Osteoblast (primary cell): ENCODE measurements at regions not wholly inside any gene's neighbourhood (a gene's known extent, or its start where the extent isn't known, plus 50 kb on each side); places are given as distances from the start of the nearest gene placed in this dataset.

Experiments used
- DNase-seq: peaks from one replicate; pipeline ENCODE4 v3.0.0; 2011; ENCODE audit warnings: low spot score, mixed read lengths; ENCODE audit not compliant: insufficient read length; ENCODE audit errors: missing footprints
- H2AFZ ChIP-seq: 2 replicates; pipeline ENCODE4 v1.6.0; 2011; ENCODE audit warnings: mild to moderate bottlenecking, low read length
- H3K27ac ChIP-seq: 2 replicates; pipeline ENCODE4 v1.5.1; 2011; ENCODE audit warnings: mild to moderate bottlenecking, low read depth, low read length, moderate library complexity
- H3K27me3 ChIP-seq: 2 replicates; pipeline ENCODE4 v1.6.0; 2012; ENCODE audit warnings: mild to moderate bottlenecking, control low read depth, inconsistent platforms, low read length, moderate library complexity; ENCODE audit not compliant: insufficient read depth
- H3K36me3 ChIP-seq: 2 replicates; pipeline ENCODE4 v1.5.1; 2011; ENCODE audit warnings: mild to moderate bottlenecking, low read length, control low read depth, moderate library complexity; ENCODE audit not compliant: insufficient read depth
- H3K4me1 ChIP-seq: 2 replicates; pipeline ENCODE4 v1.5.1; 2011; ENCODE audit warnings: mild to moderate bottlenecking, low read length, control low read depth, moderate library complexity; ENCODE audit not compliant: insufficient read depth
- H3K4me2 ChIP-seq: 2 replicates; pipeline ENCODE4 v1.6.0; 2011; ENCODE audit warnings: mild to moderate bottlenecking, low read length; ENCODE audit not compliant: insufficient read depth
- H3K4me3 ChIP-seq: fragments of 200-600 bp; sonication (generic); 3 replicates; pipeline ENCODE4 v1.5.1; 2012; ENCODE audit warnings: mild to moderate bottlenecking, low read length, inconsistent platforms; ENCODE audit not compliant: insufficient read depth
- H3K79me2 ChIP-seq: 2 replicates; pipeline ENCODE4 v1.6.0; 2012; ENCODE audit warnings: mild to moderate bottlenecking, low read length, control low read depth, inconsistent platforms; ENCODE audit not compliant: insufficient read depth
- H3K9me3 ChIP-seq: 2 replicates; pipeline ENCODE4 v1.5.1; 2011; ENCODE audit warnings: low read depth, low read length, control low read depth
- H4K20me1 ChIP-seq: 2 replicates; pipeline ENCODE4 v1.6.0; 2012; ENCODE audit warnings: mild to moderate bottlenecking, low read length, control low read depth; ENCODE audit not compliant: insufficient read depth
- CTCF ChIP-seq: IDR thresholded peaks from 2 replicates; pipeline ENCODE4 v1.5.1; 2011; ENCODE audit warnings: mild to moderate bottlenecking, low read depth, low read length, moderate library complexity; ENCODE audit errors: extremely low read depth

- no peaks in the 10 kb centered on the region for H4K20me1 ChIP-seq
- H3K27ac ChIP-seq: no peak overlapping the region
- H3K9me3 ChIP-seq: no peaks in the 10 kb centered on the region
- no peaks in the 10 kb centered on the region for H3K27me3 ChIP-seq
- H3K36me3 ChIP-seq: no peaks in the 10 kb centered on the region
- H3K4me1 ChIP-seq: peaks cover 51% of the 10 kb centered on the region
- H3K4me2 ChIP-seq: no peak overlapping the region
- no peak for TF ChIP-seq CTCF
- H3K79me2 ChIP-seq: no peaks in the 10 kb centered on the region
- H3K4me3 ChIP-seq: no peak overlapping the region
- no peak for DNase-seq
- no peak overlapping the region for H2AFZ ChIP-seq
Measured at GRCh38 chr2:234676109-234676782, 179.4 kb upstream of the ARL4C start.

- Histone ChIP-seq H3K4me1 (peaks cover 52% of the 10 kb centered on the region), H3K27ac (peak overlapping the region; percentile 72), H3K9me3 (no peaks in the 10 kb centered on the region), H4K20me1 (no peaks in the 10 kb centered on the region), H2AFZ (peak overlapping the region; percentile 67), H3K27me3 (no peaks in the 10 kb centered on the region), H3K4me3 (peak overlapping the region; percentile 45), H3K4me2 (peak overlapping the region; percentile 75), H3K79me2 (no peaks in the 10 kb centered on the region), H3K36me3 (no peaks in the 10 kb centered on the region)
- DNase-seq: no peak
- no peak for TF ChIP-seq CTCF
Measured at GRCh38 chr2:234674781-234675201, 177.9 kb upstream of the ARL4C start.

- H3K36me3 ChIP-seq: no peaks in the 10 kb centered on the region
- DNase-seq: no peak
- no peaks in the 10 kb centered on the region for H3K9me3 ChIP-seq
- H3K79me2 ChIP-seq: no peaks in the 10 kb centered on the region
- no peaks in the 10 kb centered on the region for H4K20me1 ChIP-seq
- H3K4me2 ChIP-seq: peak overlapping the region; percentile 75
- TF ChIP-seq CTCF: no peak
- peak overlapping the region; percentile 72 for H3K27ac ChIP-seq
- peaks cover 48% of the 10 kb centered on the region for H3K4me1 ChIP-seq
- H3K4me3 ChIP-seq: no peak overlapping the region
- no peak overlapping the region for H2AFZ ChIP-seq
- no peaks in the 10 kb centered on the region for H3K27me3 ChIP-seq
Measured at GRCh38 chr2:234673961-234674759, 177.3 kb upstream of the ARL4C start.

- Histone ChIP-seq H3K27me3 (no peaks in the 10 kb centered on the region), H3K4me3 (no peak overlapping the region), H3K36me3 (no peaks in the 10 kb centered on the region), H3K4me2 (no peak overlapping the region), H3K79me2 (no peaks in the 10 kb centered on the region), H2AFZ (no peak overlapping the region), H3K27ac (no peak overlapping the region), H4K20me1 (no peaks in the 10 kb centered on the region), H3K4me1 (peaks cover 41% of the 10 kb centered on the region), H3K9me3 (no peaks in the 10 kb centered on the region)
- no peak for DNase-seq
- TF ChIP-seq CTCF: no peak
Measured at GRCh38 chr2:234673501-234673900, 176.6 kb upstream of the ARL4C start.
